ENCODE measurements at regions not wholly inside any gene's neighbourhood (a gene's known extent, or its start where the extent isn't known, plus 50 kb on each side); places are given as distances from the start of the nearest gene placed in this dataset.
"Not testable (repeated sequence)": the region's sequence is repeated elsewhere in the genome, so short reads cannot be mapped to it uniquely, and the experiment has no call there.

- DNase-seq = no peak
Observed at GRCh38 chr3:144968750-144969350, 997.2 kb downstream of the DIPK2A start.

- DNase-seq = not testable (repeated sequence)
Observed at GRCh38 chr3:144984481-144984880, 1012.9 kb downstream of the DIPK2A start.

GRCh38 chr3:144989807-144990206 is 1018.2 kb downstream of the DIPK2A start:
- DNase-seq = no peak

- no peak for DNase-seq
Observed at GRCh38 chr3:144995856-144996255, 1024.2 kb downstream of the DIPK2A start.

GRCh38 chr3:145005427-145005826 is 1033.8 kb downstream of the DIPK2A start:
- DNase-seq = no peak

- no peak for DNase-seq
Observed at GRCh38 chr3:145006271-145006670, 1034.6 kb downstream of the DIPK2A start.

GRCh38 chr3:145013931-145014330 is 1042.3 kb downstream of the DIPK2A start:
- no peak for DNase-seq

GRCh38 chr3:145015253-145015652 is 1043.6 kb downstream of the DIPK2A start:
- no peak for DNase-seq

GRCh38 chr3:145017959-145018358 is 1046.3 kb downstream of the DIPK2A start:
- DNase-seq = no peak

- no peak for DNase-seq
Observed at GRCh38 chr3:145022447-145022846, 1050.8 kb downstream of the DIPK2A start.

GRCh38 chr3:145024700-145025099 is 1053.1 kb downstream of the DIPK2A start:
- no peak for DNase-seq

- DNase-seq = not testable (repeated sequence)
Observed at GRCh38 chr3:145027186-145027585, 1055.6 kb downstream of the DIPK2A start.

- no peak for DNase-seq
Observed at GRCh38 chr3:145032791-145033190, 1061.2 kb downstream of the DIPK2A start.

- no peak for DNase-seq
Observed at GRCh38 chr3:145035682-145036081, 1064.1 kb downstream of the DIPK2A start.

GRCh38 chr3:145054055-145054454 is 1082.4 kb downstream of the DIPK2A start:
- not testable (repeated sequence) for DNase-seq

GRCh38 chr3:145055375-145056076 is 1083.9 kb downstream of the DIPK2A start:
- no peak for DNase-seq

- DNase-seq = no peak
Observed at GRCh38 chr3:145058483-145058882, 1086.9 kb downstream of the DIPK2A start.

GRCh38 chr3:145063616-145064015 is 1092.0 kb downstream of the DIPK2A start:
- DNase-seq = no peak

- no peak for DNase-seq
Observed at GRCh38 chr3:145070795-145071194, 1090.2 kb downstream of the PLOD2 start.

GRCh38 chr3:145079436-145079835 is 1081.5 kb downstream of the PLOD2 start:
- DNase-seq = no peak

- DNase-seq = no peak
Observed at GRCh38 chr3:145087038-145087437, 1073.9 kb downstream of the PLOD2 start.

- DNase-seq = no peak
Observed at GRCh38 chr3:145088917-145089316, 1072.1 kb downstream of the PLOD2 start.

- DNase-seq = no peak
Observed at GRCh38 chr3:145089337-145089736, 1071.6 kb downstream of the PLOD2 start.

GRCh38 chr3:145094355-145094941 is 1066.5 kb downstream of the PLOD2 start:
- no peak for DNase-seq

Measured in T1000 (cell line).